AG10803 (cell line): ENCODE measurements at regions not wholly inside any gene's neighbourhood (a gene's known extent, or its start where the extent isn't known, plus 50 kb on each side); places are given as distances from the start of the nearest gene placed in this dataset.

Source experiments
- DNase-seq: peaks from one replicate; pipeline ENCODE4 v3.0.0; 2010; ENCODE audit warnings: low read depth
- H3K4me3 ChIP-seq: 2 replicates; pipeline ENCODE4 v1.5.1; 2011; ENCODE audit warnings: mild to moderate bottlenecking, low read length, control low read depth
- TF ChIP-seq, protein P1 (sequence below): conservative IDR thresholded peaks from 2 replicates; pipeline ENCODE4 v1.5.1; 2011; ENCODE audit warnings: mild to moderate bottlenecking, low read length, control low read depth, inconsistent platforms

GRCh38 chr11:109933126-109933525 is 160.1 kb upstream of the ZC3H12C start:
- TF ChIP-seq, protein P1, sequence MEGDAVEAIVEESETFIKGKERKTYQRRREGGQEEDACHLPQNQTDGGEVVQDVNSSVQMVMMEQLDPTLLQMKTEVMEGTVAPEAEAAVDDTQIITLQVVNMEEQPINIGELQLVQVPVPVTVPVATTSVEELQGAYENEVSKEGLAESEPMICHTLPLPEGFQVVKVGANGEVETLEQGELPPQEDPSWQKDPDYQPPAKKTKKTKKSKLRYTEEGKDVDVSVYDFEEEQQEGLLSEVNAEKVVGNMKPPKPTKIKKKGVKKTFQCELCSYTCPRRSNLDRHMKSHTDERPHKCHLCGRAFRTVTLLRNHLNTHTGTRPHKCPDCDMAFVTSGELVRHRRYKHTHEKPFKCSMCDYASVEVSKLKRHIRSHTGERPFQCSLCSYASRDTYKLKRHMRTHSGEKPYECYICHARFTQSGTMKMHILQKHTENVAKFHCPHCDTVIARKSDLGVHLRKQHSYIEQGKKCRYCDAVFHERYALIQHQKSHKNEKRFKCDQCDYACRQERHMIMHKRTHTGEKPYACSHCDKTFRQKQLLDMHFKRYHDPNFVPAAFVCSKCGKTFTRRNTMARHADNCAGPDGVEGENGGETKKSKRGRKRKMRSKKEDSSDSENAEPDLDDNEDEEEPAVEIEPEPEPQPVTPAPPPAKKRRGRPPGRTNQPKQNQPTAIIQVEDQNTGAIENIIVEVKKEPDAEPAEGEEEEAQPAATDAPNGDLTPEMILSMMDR = no peak
- DNase-seq = no peak

DNA sequence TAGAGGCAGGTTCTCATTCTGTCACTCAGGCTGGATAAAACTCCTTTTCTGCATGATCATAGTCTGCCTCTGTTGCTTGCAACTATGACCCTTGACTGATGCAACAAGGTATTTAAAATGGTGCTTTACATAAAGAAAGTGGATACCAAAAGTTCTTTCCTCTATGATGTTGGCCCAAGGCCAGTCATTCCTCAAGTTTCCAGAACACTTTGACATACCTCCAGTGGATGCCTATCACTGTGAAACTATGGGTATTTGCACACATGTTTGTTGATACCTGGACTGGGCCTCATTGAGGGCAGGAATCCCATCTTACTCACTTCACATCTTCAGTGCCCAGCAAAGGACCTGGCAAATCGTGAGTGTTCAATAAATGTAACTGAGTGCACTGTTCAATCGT is 159.0 kb upstream of the ZC3H12C start:
- TF ChIP-seq, protein P1 = no peak
- no peak for DNase-seq
- no peak overlapping the region for H3K4me3 ChIP-seq

More at GRCh38 chr11:109933126-109933525, 160.1 kb upstream of the ZC3H12C start:
- H3K4me3 ChIP-seq = no peak overlapping the region

GRCh38 chr11:109936661-109937180 is 156.5 kb upstream of the ZC3H12C start:
- TF ChIP-seq, protein P1 = no peak
- no peak for DNase-seq
- H3K4me3 ChIP-seq = no peak overlapping the region

DNA sequence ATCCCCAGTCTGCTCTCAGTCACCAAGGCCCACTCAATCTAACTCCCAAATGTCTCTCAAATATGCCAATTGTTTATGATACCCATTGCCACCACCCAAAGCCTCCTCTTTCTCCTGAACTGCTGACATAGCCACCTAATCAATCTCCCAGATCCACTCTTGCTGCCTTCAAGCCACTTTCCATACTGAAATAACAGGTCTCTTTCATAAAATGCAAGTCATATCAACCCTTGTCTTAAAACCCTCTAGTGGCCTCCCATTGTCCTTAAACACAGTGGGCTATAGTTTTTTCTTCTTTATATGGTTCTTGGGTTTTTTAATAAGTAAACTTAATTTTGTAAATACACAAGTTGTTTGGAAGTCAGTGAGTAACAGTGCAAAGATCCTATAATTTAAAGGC is 155.2 kb upstream of the ZC3H12C start:
- H3K4me3 ChIP-seq = no peak overlapping the region
- DNase-seq = no peak
- TF ChIP-seq, protein P1 = no peak

- peak; percentile 87 for DNase-seq
- TF ChIP-seq, protein P1 = peak; percentile 86
- H3K4me3 ChIP-seq = no peak overlapping the region
Measured at GRCh38 chr11:109939166-109939810, 153.9 kb upstream of the ZC3H12C start.

DNA sequence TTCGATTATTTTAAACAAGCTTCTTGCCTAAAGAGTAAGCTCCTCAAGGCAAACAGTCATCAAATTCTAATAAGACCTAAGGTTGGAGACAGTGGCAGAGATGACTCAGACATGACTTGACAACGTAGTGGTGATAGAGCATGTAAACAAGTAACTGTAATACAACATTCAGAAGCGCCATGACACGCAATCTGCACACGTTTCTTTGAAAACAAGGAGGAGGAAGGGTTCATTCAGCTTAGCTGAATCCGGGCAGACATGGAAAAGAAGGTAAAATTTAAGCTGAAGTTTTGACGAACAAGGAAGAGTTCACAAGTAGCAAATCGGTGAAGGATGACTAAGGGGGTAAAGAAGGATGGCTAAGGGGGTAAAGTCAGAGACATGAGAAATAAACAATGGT is 152.4 kb upstream of the ZC3H12C start:
- no peak overlapping the region for H3K4me3 ChIP-seq
- TF ChIP-seq, protein P1 = no peak
- DNase-seq = peak; percentile 87

- TF ChIP-seq, protein P1 = no peak
- H3K4me3 ChIP-seq = peak overlapping the region; percentile 5
Measured at GRCh38 chr11:109945626-109946321, 147.4 kb upstream of the ZC3H12C start.

More at GRCh38 chr11:109945626-109946321, 147.4 kb upstream of the ZC3H12C start:
- DNase-seq = no peak
